ENCODE measurements at regions not wholly inside any gene's neighbourhood (a gene's known extent, or its start where the extent isn't known, plus 50 kb on each side); places are given as distances from the start of the nearest gene placed in this dataset.
A peak's percentile ranks its signal among the peaks of the same experiment; 100 is the strongest.

GRCh38 chr1:235045034-235045690, 83.5 kb downstream of the TOMM20 start:
- Histone ChIP-seq H3K27me3 (no peaks in the 10 kb centered on the region), H3K27ac (no peak overlapping the region), H3K4me3 (no peak overlapping the region), H3K4me1 (peaks cover 0 to 29% (median 28%) of the 10 kb centered on the region in 4 donors), H3K36me3 (no peaks in the 10 kb centered on the region), H3K9me3 (no peaks in the 10 kb centered on the region)
- 87 to 91% methylated on average over 10 of the region's 10 CpGs for WGBS, 2 donors
- DNase-seq: no peak
- TF ChIP-seq CTCF (IDR thresholded peaks at IDR 0.05) (no peak), POLR2A (IDR thresholded peaks at IDR 0.05) (no peak), POLR2AphosphoS5 (IDR thresholded peaks at IDR 0.05) (no peak), EP300 (IDR thresholded peaks at IDR 0.05) (no peak)
- intact Hi-C loops (cut with DNase I): no loop called here

- 94 to 97% methylated on average over 3 of the region's 3 CpGs for WGBS, 2 donors
- H3K36me3 ChIP-seq: no peaks in the 10 kb centered on the region
- H3K4me3 ChIP-seq: no peak overlapping the region
- H3K27ac ChIP-seq: no peak overlapping the region
- H3K9me3 ChIP-seq: no peaks in the 10 kb centered on the region
- H3K27me3 ChIP-seq: no peaks in the 10 kb centered on the region
- intact Hi-C loops (cut with DNase I): no loop called here
- H3K4me1 ChIP-seq: peaks cover 0 to 15% (median 12%) of the 10 kb centered on the region in 4 donors
- DNase-seq: no peak
- TF ChIP-seq EP300 (IDR thresholded peaks at IDR 0.05) (no peak), CTCF (IDR thresholded peaks at IDR 0.05) (no peak), POLR2A (IDR thresholded peaks at IDR 0.05) (no peak), POLR2AphosphoS5 (IDR thresholded peaks at IDR 0.05) (no peak)
Observed at GRCh38 chr1:235043234-235043633, 85.4 kb downstream of the TOMM20 start.

- H3K27ac ChIP-seq: no peak overlapping the region
- DNase-seq: no peak
- no peaks in the 10 kb centered on the region for H3K27me3 ChIP-seq
- WGBS, 2 donors: 97% methylated on average over 2 of the region's 2 CpGs
- no peaks in the 10 kb centered on the region for H3K36me3 ChIP-seq
- TF ChIP-seq EP300 (IDR thresholded peaks at IDR 0.05): no peak
- TF ChIP-seq CTCF (IDR thresholded peaks at IDR 0.05): no peak
- TF ChIP-seq POLR2A (IDR thresholded peaks at IDR 0.05): no peak
- H3K9me3 ChIP-seq: no peaks in the 10 kb centered on the region
- H3K4me1 ChIP-seq: no peaks in the 10 kb centered on the region
- intact Hi-C loops (cut with DNase I): no loop called here
- H3K4me3 ChIP-seq: no peak overlapping the region
Observed at GRCh38 chr1:235038701-235039100, 89.9 kb downstream of the TOMM20 start.

GRCh38 chr1:235035928-235036327, 92.7 kb downstream of the TOMM20 start:
- intact Hi-C loops (cut with DNase I): no loop called here
- 98 to 99% methylated on average over 2 of the region's 2 CpGs for WGBS, 2 donors
- peak; percentile 12 for DNase-seq
- no peaks in the 10 kb centered on the region for H3K27me3 ChIP-seq
- TF ChIP-seq POLR2AphosphoS5 (IDR thresholded peaks at IDR 0.05) (no peak), EP300 (IDR thresholded peaks at IDR 0.05) (no peak), POLR2A (IDR thresholded peaks at IDR 0.05) (no peak), CTCF (IDR thresholded peaks at IDR 0.05) (no peak)
- no peak overlapping the region for H3K4me3 ChIP-seq
- H3K9me3 ChIP-seq: no peaks in the 10 kb centered on the region
- H3K27ac ChIP-seq: no peak overlapping the region
- no peaks in the 10 kb centered on the region for H3K4me1 ChIP-seq
- no peaks in the 10 kb centered on the region for H3K36me3 ChIP-seq
